ENCODE measurements at regions not wholly inside any gene's neighbourhood (a gene's known extent, or its start where the extent isn't known, plus 50 kb on each side); places are given as distances from the start of the nearest gene placed in this dataset.
"Not testable (repeated sequence)": the region's sequence is repeated elsewhere in the genome, so short reads cannot be mapped to it uniquely, and the experiment has no call there.

- DNase-seq: no peak
Observed at GRCh38 chr3:150238995-150239619, 169.0 kb upstream of the TSC22D2 start.

GRCh38 chr3:150238048-150238802 lies 169.9 kb upstream of the TSC22D2 start:
- no peak for DNase-seq

DNA sequence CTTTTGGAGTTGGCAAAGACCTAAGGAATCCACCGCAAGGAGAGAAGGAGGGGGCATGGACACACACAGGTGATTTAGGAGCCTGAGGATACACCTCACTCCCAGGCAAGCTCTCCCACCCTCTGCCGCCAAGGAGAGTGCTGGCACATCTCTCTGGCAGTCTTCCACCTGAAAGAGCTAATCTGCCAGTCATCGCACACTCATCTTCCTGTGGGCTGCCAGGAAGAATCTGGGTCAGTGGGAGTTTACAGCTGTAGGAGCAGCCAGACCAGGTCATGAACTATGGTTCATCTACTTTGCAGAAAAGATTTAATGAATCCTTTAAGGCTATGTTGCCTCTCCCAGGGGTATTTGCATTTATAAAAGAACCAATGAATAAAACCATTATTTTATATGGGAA lies 170.6 kb upstream of the TSC22D2 start:
- DNase-seq: no peak

DNA sequence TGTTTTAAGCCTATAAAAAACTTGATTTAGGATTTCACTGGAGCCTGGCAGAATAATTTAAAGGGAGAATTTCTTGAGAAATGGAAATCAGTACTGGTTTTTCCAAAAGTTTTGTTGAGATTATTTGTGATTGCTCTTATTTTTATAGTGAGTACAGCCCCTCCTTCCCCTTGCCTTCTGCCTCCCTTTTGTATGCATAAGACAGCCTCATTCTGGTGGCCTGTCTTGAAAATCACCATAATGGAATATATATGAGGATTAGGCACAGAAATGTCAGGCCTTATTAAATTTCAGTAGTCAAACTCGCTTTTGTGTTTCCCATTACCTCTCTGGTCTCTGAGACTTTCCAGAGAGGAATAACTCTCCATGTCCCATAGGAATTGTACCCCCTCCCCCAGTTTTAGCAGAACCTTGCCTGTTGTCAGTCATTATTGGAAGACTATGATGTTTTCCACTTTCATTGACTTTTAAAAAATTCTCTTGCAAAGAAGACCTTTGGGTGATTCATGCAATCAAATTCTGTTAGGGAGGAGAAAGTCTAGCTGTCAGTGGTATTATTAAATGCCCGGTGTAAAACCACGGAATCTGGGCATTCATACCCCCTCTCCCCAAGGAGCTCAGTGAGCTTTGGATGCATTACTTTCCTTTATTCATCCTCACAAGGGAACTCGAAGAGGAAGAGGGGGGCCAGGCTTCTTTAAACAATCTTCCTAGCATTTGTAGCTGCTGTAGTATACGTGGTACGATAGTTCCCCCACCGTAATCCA lies 171.6 kb upstream of the TSC22D2 start:
- no peak for DNase-seq

DNA sequence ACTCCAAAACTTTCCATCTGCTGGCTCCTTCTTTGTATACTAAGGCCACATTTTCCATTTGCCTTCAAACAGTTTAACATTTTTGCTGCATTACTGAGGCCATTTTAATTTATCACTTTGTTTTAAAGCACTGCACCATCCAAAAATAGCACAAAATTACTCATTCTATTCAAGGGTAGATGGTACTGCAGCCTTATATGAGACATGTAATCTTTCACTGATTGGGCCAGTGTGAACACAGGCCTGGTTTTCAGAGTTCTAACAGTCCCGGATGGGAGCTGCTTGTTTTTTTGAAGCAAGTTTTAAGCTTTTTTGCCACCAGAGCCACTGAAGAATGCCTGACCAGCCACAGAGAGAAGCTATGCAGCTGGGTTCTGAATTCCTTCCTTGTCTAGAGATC lies 172.3 kb upstream of the TSC22D2 start:
- no peak for DNase-seq

GRCh38 chr3:150232992-150233451 lies 175.1 kb upstream of the TSC22D2 start:
- DNase-seq: no peak

DNA sequence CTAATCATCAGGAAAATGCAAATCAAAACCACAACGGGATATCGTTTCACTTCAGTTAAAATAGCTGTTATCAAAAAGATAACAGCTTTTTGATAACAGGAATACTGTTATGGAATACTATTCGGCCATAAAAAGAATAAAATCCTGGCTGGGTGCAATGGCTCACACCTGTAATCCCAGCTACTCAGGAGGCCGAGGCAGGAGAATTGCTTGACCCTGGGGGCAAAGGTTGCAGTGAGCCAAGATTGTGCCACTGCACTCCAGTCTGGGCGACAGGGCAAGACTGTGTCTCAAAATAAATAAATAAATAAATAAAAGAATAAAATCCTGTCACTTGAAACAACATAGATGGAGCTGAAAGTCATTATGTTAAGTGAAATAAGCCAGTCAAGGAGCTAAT lies 178.1 kb upstream of the TSC22D2 start:
- no peak for DNase-seq

DNA sequence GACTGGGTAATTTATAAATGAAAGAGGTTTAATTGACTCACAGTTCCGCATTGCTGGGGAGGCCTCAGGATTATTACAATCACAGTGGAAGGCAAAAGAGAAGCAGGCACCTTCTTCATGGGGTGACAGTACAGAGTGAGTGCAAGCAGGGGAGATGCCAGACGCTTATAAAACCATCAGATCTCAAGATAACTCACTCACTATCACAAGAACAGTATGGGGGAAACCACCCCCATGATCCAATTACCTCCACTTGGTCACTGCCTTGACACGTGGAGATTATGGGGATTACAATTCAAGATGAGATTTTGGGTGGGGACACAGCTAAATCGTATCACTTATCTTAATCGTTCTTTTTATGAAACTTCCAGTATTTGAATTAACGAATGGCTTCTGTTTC lies 179.5 kb upstream of the TSC22D2 start:
- not testable (repeated sequence) for DNase-seq

- DNase-seq: peak; percentile 28
Observed at GRCh38 chr3:150227839-150228238, 180.3 kb upstream of the TSC22D2 start.

GRCh38 chr3:150225986-150226385 lies 182.1 kb upstream of the TSC22D2 start:
- no peak for DNase-seq

DNA sequence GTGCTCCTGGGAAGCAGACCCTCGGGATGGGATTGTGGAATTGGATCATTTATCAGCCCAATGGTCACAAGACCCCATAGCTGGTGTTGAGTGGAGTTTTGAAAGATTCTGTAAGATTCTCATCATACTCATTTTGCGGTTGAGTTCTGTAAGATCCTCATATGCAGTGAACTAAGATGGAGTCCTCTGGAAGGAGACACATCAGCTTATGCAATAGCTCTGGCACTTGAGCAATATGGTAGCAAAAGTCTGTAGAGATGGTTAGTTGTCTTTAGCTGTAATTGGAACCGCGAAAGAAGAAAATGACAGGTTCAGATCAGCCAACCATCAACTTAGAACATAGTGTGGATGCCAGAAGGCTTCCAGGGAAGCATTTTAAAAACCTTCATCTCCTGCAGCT lies 184.5 kb upstream of the TSC22D2 start:
- DNase-seq: no peak

DNA sequence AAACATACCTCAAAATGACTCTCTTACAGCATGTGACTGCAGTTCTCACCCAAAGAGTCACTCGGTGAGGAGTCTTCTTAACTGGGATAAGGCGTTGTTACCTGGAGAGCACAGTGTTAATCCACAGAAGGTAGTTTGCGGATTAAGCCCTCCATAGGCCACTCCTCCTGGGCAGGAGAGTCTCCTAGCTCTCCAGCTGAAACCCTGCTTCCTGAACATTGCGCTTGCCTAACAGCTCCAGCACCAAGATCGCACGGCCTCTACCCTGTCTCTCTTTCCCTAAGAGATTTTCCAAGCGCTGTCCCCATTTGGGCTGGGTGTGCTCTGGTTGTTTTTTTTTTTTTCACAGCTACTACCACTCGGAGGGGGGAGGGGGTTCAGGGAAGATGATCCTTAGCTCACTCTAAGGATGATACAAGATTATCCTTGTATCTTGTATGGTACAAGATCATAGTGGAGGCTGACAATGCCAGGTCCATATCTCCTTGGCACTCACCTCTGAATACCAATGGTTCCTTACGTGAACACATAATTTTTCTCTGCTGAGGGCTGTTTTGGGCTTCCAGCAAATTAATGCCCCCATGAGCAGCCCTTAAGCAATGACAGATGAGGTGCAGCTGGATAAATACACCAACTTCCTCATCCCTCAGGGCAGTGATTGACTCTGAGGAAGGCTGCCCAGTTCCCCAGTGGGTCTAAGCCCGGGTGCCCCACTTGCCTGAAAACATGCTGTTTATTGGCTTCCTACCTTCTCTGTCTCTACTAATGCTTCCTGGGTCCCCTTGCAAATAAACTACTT lies 185.2 kb upstream of the TSC22D2 start:
- DNase-seq: no peak

DNA sequence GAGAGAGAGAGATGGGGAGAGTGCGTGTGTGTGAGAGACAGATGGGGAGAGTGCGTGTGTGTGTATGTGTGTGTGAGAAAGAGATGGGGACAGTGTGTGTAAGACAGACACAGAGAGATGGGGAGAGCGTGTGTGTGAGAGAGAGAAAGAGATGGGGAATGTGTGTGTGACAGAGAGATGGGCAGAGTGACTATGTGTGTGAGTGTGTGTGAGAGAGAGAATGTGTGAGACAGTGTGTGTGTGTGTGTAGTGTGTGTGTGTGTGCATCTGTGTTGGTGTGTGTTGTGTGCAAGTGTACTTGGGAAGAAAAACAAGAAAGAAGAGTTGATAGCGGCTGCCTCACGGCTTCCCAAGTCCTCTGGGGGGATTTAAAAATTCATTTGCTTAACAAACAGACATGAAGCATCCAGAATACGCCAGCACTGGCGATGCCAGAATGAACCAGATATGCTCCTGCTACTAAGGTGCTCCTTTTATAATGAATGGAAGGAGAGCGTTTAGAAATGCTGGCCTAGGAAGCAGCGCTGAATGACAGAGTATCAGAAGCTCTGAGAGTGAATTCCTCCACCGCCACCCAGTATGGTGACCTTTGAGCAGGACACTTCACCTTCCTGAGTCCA lies 186.1 kb upstream of the TSC22D2 start:
- no peak for DNase-seq

- DNase-seq: no peak
Observed at GRCh38 chr3:150220799-150221198, 187.3 kb upstream of the TSC22D2 start.

DNA sequence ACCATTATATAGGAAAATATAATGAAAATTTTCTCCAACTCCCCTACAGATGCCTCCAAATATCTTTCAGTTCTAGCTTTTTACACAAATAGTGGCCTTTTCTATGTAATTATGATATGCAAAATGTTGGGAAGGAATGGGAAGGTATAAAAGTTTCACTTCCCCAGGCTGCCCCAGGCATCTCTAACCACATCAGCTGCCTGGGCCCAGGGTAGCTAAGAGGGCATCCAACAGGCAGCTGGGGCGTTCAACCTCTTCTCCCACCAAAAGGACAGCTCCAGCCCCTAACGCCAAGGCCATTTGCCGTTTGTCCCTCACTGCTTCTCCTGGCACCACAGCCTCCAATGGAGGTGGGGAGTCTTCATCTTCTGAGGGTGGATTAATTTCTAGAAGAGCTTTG lies 188.1 kb upstream of the TSC22D2 start:
- no peak for DNase-seq

- no peak for DNase-seq
Observed at GRCh38 chr3:150218841-150219240, 189.3 kb upstream of the TSC22D2 start.

DNA sequence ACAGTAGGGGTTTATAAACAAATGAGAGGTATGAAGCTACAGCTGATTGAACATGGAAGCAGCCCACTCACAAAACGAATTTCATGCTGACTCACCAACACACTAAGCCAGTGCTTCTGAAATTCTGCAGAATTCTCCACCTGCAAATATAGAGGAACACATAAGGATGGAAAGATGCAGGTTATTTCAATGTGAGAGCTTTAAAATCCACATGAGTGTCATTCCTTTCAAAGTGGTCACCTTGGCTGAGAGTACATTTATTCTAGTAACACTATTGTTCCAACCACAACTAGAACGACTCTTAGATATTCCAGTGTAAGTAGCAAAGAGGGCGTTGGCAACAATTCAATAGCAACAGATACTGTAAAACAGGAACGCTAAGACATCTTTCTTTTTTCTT lies 189.9 kb upstream of the TSC22D2 start:
- DNase-seq: no peak

GRCh38 chr3:150217691-150218090 lies 190.4 kb upstream of the TSC22D2 start:
- DNase-seq: no peak

GRCh38 chr3:150216866-150217600 lies 191.1 kb upstream of the TSC22D2 start:
- no peak for DNase-seq

DNA sequence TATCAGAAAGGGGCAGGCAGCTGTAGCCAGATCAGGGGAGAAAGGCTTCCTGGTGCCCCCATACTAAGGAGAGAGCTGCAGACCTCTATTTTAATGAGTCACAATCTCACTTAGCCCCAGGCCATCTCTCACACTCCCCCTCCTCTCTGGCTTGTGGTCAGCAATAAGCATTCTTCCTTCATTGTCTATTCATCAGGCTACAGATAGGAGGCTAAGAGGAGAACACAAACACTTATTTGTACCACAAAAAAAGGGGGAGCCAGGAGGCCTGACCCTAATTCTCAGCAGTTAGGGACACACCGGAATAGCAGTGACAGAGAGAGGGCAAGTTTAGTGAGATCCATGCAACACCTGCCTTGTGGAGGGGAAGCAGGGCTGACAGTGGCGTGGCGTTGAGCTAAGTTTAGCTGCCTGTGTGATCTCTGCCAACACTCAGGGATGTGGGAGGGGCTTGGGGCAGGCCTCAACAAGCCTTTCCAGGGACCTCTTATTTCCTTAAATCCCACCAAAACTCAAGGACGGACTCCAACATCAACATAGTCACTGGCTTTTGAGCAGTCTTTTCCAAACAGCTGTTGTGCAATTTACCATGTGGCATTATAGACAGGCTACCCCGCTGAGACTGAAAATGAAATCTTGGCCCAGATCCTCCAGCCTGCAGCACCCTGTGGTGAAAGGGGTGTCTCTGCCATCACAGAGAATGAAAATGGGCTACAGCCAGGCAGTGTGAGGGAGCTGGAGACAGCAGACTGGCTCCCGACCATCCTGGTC lies 191.9 kb upstream of the TSC22D2 start:
- no peak for DNase-seq

GRCh38 chr3:150215616-150216015 lies 192.5 kb upstream of the TSC22D2 start:
- no peak for DNase-seq

Data from NK-92 treated with Interleukin-12 subunit alpha and Interleukin-12 subunit beta, amount 100 ng/mL, for 24 hours (cell line).